Caki2 (cell line): ENCODE measurements at regions not wholly inside any gene's neighbourhood (a gene's known extent, or its start where the extent isn't known, plus 50 kb on each side); places are given as distances from the start of the nearest gene placed in this dataset.
"Not testable (repeated sequence)": the region's sequence is repeated elsewhere in the genome, so short reads cannot be mapped to it uniquely, and the experiment has no call there.

Experiments
- DNase-seq: peaks from one replicate; pipeline ENCODE4 v3.0.0-alpha.2; 2015; ENCODE audit warnings: low read depth
- in situ Hi-C: cut with HindIII; loops from 2 replicates; pipeline ENCODE4 v1.10.0; 2016; ENCODE audit warnings: low sequenced_read_pairs, low pct_unique_long_range_greater_than_20kb, mixed read lengths

DNA sequence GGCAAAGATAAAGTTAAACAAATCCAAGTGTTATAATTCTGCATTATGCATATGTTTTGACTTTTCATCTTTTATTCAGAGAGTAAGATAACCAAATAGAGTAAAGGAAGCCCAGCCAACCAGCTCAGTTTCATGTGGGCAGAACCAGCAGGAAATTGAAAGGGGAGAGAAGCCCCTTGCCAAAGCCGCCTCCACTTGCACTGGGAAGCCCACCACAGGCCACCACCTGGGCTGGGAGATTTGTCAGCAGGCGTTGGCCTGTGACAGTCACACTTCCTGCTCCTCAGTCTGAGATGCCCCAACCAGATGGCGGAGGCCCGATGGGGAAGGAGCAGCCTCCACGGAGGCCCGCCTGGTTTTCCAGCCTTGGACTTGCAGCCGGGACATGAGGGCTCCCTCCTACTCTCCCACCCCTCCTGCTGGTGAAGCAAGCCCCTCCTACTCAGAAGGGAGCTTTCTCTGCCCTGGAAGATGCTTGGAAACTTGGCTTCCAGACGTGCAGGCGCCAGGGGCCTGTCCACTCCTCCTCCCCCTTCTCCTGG lies 166.8 kb upstream of the SULF2 start:
- DNase-seq: no peak
- in situ Hi-C loops: no loop called here

DNA sequence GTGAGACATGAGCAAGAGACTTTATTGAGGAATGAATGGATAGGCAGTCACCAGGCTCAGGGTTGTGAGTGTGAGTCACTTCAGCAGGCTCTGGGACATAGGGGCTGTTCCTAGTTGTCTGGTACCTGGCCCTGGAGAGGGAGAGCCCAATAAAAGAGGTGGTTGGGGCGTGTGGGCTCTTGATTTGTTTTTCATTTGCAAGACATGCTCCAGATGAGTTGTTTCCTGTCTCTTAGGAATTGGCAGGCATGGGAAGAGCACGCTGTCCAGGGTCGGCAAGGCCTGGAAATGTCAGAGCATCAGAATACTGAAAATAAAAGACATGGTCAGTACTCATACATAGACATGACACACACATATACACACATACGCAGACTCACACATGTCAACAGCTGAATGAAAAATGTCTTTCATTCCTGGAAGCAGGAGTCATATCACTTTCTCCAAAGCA lies 166.3 kb upstream of the SULF2 start:
- in situ Hi-C loops: no loop called here
- peak; percentile 25 for DNase-seq

DNA sequence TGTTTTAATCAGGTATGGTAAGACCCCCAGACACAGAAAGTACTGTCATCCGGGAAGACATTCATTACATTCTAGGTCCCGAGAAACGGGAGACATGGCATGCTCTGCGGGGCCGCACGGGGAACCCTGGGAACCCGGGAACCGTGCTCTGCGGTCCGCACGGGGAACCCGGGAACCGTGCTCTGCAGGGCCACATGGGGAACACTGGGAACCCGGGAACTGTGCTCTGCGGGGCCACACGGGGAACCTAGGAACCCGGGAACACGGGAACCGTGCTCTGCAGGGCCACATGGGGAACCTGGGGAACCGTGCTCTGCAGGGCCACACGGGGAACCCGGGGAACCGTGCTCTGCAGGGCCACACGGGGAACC lies 165.6 kb upstream of the SULF2 start:
- DNase-seq: no peak
- in situ Hi-C loops: no loop called here

DNA sequence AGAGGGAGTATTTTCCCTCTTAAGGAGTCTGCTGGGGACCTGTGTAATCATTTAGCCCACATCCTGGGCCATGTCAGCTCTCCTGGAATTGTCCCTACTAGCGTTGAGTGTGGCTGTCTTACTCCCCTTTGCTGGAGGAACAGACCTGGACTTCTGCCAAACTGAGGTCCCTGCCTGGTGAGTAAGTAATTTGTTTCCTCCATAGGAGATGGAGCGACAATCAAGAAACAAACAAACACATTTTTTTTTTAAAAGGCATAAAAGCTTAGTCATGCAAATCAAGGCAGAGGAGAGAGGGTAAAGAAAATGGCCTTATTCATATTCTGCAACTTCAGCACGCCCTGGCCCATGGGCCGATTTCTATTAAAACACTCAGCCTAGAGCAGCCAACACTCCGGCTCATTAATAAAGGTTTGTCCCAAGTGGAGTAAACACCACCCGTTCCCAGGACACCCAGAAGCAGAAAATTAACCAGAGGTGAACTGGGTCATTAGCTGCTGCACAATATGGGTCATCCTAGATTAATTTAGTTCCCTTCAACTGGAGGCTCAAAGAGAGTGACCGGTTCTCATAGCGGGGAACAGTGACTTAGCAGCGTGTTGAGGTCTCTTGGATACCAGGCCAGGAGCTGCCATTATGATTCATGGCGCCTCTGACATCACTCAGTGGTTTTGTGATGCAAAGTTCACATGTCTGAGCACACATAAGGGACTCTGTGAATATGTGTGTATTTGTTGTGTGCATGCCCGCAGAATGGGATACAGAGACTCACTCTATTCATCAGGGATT lies 165.0 kb upstream of the SULF2 start:
- peak; percentile 85 for DNase-seq
- in situ Hi-C loops: no loop called here

DNA sequence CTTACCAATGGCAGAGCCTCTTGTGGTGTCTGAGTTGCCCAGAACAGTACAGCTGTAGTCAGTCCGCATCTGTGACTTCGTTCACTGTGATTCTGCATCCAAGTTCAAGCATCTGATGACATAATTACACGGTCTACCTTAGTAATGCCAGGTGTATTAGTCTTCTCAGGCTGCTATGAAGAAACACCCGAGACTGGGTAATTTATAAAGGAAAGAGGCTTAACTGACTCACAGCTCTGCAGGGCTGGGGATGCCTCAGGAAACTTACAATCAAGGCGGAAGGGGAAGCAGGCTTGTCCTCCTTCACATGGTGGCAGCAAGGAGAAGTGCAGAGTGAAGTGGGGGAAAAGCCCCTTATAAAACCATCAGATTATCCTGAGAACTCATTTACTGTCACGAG lies 163.9 kb upstream of the SULF2 start:
- no peak for DNase-seq
- in situ Hi-C loops: no loop called here

DNA sequence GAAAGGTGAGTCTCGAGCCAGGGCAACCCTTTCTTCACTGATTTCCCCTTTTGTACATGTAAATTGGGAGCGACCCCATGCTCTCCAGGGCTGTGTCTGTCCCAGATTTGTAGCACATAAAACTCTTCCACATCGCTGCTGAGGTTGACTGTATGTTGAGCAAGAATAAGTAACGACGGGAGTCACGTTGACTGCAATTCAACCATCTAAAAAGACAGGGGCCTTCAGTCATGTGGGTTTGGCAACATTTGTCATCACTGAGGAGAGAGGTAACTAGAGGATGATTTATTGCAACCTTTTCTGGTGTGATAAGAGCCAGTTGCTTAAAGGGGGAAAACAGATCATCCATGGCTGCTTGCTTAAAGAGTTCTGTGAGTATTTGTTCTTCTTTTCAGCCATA lies 159.4 kb upstream of the SULF2 start:
- DNase-seq: no peak
- in situ Hi-C loops: no loop called here

DNA sequence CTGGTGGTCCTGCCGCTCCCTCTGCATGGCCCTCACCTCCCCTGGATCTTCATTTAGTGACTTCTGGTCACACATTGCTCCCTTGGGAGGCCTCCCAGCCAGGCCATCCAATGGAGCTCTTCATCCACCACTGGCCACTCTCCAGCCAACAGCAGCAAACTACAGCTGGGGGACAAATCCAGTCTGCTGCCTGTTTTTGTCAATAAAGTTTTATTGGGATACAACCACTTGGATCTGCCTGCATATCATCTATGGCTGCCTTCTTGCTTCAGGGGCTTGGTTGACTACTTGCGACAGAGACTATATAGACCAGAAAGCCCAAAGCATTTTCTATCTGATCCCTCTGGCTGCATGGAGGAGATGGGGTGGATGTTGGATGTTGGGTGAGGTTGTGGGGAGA lies 156.6 kb upstream of the SULF2 start:
- in situ Hi-C loops: no loop called here
- DNase-seq: no peak

DNA sequence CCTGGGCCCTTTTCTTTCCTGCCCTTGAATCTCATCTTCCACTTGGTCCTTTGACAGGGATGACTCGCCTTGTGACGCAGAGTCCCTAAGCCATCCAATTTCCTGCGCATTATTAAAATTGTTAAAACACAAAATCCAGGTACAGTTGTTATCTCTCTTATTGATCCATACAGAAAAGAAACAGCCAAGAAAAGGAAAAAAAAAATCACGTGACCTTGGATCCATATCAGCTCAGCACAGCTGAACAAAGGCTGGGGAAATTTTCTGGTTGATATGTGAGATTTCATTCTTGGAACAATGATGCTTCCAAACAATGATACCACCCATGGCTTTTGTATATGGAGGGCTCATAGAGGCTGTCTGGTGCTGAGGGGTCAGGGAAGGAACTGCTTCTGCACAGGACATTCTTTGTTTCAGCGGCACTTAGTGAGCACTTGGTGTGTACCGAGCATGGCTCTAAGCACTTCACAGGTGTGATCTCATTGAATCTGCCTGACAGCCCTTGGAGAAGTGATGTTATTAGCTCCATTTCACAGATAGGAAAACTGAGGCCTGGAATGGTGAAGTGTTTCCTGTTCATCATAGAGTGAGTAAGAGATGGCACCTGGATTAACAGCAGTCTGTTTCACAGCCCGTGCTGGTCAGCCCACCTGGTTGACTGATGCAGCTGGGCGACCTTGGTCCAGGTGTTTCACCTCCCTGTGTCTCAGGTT lies 155.0 kb upstream of the SULF2 start:
- no peak for DNase-seq

DNA sequence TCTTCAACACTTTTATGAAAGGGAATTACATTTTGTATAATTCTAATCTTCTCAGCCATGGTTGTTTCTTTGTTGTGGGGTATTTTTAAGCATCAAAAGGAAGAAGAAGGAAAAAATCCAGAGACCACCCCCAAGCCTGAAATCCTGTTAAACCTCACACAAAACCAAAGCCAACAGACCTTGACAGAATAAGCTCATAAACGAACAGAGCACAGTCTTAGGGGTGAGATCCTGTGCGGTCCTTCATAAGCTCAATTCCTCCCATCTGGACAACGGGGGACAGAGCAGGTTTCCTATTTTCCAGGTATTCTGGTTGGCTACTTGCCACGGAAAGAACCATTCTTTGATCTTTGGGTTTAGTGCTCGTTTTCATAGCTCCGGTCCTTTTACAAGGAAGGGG lies 151.3 kb upstream of the SULF2 start:
- DNase-seq: no peak
- in situ Hi-C loops: no loop called here

More for the DNA sequence above, 155.0 kb upstream of the SULF2 start:
- in situ Hi-C loops: no loop called here

DNA sequence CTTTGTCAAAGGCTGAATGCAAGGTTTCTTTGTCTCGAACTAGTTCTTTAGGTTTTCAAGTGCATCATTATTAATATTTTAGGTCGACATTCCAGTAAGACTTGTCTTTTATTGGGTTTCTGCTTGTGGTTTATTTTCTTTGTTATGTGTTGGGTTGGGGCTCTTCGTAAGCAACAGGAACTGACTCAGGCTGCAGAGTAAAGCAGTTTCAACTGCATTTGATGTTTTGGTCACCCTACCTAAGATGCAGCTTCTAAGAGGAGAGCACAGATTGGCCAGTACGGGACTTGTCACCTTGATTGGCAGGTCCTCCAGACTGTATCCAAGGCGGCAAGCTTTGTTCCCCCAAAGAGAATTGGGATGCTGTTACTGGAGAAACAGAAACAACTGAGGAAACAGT lies 149.5 kb upstream of the SULF2 start:
- no peak for DNase-seq
- in situ Hi-C loops: no loop called here

DNA sequence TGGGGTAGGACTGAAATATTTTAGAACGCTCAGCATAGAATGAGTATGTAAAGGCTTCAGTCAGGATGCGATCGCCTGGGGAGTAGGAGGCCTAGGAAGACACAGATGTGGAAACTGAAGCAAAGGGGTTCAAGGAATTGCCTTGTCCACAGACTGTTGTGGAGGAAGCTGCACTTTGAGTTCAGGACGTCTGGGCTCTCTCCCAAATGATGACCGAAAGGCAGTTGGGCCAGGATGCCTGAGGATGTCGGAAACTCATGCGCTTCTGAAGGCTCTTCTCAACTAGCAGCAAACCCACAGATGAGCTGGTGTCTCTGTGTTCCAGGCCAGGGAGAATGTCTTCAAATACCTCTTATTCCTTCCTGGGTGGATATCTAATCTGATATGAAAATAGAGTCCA lies 146.2 kb upstream of the SULF2 start:
- in situ Hi-C loops: no loop called here
- no peak for DNase-seq

DNA sequence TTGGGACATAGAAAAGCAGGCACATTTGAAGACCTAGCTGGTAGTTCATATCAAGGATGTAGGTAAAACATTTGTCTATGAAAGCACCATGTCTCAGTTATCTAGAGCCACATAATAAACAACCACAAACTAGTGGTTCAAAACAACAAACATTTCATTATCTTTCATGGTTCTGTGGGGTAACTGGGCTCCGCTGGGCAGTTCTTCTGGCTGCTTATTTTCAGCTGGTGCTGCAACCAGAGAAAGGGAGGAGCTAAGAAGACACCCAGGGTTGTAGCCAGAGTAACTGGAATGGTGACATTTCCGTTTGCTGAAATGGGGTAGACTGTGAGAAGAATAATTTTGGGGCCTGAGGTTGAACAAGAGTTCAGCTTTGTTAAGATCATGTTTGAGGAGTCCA lies 145.7 kb upstream of the SULF2 start:
- in situ Hi-C loops: no loop called here
- no peak for DNase-seq

DNA sequence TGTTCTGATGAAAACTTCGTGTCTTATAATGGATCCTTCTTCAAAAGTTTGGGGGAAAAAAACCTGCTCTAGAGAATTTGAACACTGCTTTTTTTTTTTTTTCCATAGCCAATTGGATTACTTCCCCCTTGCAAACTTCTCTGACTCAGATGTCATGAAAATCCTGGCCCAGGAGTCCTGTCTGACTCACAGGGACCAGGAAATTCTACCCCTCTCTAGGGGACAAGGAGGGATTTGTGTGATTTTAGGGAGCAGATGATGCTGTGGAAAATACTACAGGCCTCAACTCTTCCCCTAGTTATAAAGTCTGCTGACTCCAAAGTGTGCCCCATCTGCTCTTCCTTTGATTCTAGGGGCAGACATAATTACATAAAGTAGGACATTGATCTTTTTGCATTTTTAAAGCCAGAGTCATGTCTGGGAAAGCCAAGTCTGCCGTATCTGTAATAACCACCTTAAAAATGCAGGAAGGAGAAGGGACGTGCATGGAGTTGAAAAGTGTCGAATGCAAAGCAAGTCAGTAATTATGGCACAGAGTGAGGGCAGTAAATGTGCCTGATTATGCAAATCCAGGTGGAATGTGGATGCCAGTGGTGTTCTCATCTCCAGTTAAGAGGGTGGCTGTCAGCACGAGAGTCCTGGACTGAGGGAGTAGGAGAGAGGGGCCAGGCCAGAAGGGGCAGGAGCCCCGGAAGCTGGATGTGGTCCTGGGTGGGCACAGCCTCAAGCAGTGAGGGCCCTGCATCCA lies 144.3 kb upstream of the SULF2 start:
- in situ Hi-C loops: no loop called here
- DNase-seq: peak; percentile 17

DNA sequence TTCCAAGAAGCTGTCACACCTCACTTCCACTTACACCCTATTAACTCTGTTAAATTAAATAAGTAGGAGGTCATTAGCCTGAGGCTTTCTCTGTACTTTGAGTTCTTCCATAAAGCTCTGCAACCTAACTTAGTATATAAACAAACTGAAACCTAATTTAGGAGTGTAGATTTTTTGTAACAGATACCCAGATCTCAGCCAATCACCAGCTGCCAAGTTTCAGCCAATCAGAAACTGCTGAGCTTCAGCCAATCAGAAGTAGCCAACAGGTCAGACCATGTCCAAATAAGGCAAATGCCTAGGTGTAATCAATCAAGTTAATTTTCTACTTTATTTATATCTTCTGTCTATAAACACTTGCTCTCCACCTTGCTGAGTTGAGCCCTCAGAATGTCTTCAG lies 142.7 kb upstream of the SULF2 start:
- DNase-seq: peak; percentile 59
- in situ Hi-C loops: no loop called here

DNA sequence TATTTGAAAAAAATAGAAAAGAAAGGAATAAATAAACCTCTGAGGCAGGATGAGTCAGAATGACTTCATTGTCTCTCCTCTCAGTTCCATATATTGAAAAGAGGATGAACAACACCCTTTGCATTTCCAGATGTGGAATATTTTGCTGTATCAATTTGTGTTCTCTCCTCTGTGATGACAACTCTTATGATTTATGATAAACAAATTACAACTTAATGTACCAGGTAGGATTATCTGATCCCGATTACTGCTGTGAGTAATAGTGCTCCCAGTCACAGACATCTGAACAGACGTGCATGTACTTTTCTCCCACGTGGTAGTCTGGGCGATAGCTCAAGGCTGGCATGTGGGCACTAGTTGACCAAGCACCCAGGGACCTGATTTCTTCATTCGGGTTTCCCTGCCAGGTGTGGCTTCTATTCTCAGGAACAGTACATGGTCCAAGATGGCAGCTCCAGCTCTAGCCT lies 142.1 kb upstream of the SULF2 start:
- DNase-seq: peak; percentile 39

DNA sequence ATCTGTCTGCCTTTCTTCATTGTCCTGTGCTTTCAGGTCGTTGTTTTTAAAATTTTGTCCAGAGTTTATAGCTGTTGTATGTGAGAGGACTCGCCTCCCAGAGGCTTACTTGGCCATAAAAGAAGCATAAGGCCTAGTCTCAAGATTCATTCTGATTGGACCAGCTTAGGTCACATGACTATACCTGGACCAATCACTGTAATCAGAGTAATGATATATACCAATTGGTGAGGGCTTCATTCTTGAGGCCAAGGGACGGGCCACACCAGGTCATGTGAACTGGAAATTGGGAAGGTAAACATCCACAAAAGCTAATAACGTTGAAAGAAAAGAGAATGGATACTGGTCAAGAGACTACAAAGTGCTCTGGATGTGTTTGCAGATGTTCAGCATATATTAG lies 141.4 kb upstream of the SULF2 start:
- in situ Hi-C loops: no loop called here
- DNase-seq: no peak

More for the DNA sequence above, 142.1 kb upstream of the SULF2 start:
- in situ Hi-C loops: no loop called here

DNA sequence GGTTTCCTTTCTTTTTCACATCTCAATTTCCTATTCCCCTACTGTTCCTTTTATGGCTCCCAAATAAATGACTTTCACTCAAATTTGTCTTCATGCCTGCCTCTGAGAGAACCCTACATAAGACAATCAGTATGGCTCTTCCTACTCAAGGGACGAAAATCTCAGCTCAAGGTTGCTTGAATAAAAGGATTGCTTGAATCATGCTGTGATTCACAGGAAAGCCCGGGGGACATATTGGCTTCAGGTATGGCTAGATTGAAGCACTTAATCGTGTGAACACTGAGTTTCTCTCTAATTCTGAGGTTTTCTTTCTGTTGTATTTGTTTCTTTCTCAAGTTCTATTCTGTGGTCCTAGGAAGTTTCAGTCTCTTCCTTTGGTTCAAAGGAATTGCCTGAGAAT lies 140.3 kb upstream of the SULF2 start:
- in situ Hi-C loops: no loop called here
- no peak for DNase-seq

DNA sequence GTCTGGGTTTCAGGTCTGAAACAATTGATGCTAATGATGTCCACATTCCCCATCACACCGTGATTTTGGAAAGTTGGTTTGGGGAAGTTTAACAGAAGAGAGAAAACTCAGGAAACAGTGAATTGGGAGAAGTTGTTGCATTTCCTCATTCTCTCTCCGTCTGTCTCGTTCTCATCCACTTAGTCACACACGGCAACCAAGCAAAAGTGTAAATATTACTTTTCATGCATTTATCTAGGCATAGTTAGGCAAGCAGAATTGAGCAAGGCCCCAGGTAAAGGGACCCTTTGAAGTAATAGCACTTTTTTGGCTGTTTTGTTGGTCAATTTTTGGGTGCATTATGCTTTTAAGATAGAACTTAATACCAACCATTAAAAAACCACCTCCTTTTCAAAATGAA lies 137.0 kb upstream of the SULF2 start:
- in situ Hi-C loops: no loop called here
- no peak for DNase-seq

DNA sequence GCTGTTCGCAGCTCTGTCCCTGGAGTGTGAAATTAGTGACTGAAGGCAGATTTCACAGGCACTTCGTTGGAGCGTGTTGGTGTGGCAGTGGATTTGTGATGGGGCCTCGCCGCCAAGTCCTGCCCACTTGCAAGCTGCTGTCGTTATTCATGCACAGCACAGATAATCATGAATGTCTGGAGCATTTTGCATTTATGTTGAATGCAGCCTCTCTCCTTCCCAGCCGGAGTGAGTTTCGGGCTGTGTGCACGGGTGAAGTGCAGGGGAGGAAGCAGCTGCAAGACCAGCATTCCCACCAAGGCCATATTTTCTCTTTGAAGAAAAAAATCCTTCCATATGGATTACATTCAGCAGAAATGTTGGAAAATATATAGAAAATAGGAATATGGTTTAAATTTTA lies 136.5 kb upstream of the SULF2 start:
- DNase-seq, in situ Hi-C loops: not testable (repeated sequence)
